K562 (cell line): ENCODE measurements at regions not wholly inside any gene's neighbourhood (a gene's known extent, or its start where the extent isn't known, plus 50 kb on each side); places are given as distances from the start of the nearest gene placed in this dataset.

Experiments used
- ATAC-seq: fragments of 200-7000 bp; cut with Tn5 transposase; 3 replicates; pipeline ENCODE4 v1.9.1; 2020; ENCODE audit warnings: moderate library complexity
- BruUV-seq: library from RNA; stranded (reverse); fragments of 400-500 nt; replicated peaks from 2 replicates; lab custom pipeline; 2021; lab: Mats Ljungman, UMichigan
- CTCF ChIA-PET: fragments of 300-600 bp; formaldehyde crosslinking; extraction: SDS; loops from one replicate; lab custom pipeline; 2021; ENCODE audit warnings: low intra/inter-chr PET ratio; lab: Yijun Ruan, JAX
- POLR2A ChIA-PET: fragments of 300-600, 350-650 bp; sonication (Branson Sonifier 250); formaldehyde crosslinking; extraction: SDS; loops from one replicate; lab custom pipeline; 2021; ENCODE audit warnings: antibody characterized with exemption, inconsistent platforms; lab: Yijun Ruan, JAX
- DNase-seq, 4 experiments: peaks; one replicate each; pipeline versions ENCODE4 v3.0.0 to v3.0.0-alpha.2; 2011 to 2018; ENCODE audit warnings: low spot score in 3 of 4, mixed read lengths in 3 of 4; ENCODE audit errors: extremely low read depth in 1 of 4
- FAIRE-seq: peaks from 2 replicates; lab custom pipeline; 2011; peaks lifted over from hg19 to GRCh38; lab: Jason Lieb, UNC
- H2AFZ ChIP-seq: 2 replicates; pipeline ENCODE4 v1.6.0; 2011; ENCODE audit warnings: low read depth, low read length, control low read depth, inconsistent platforms
- H3K27ac ChIP-seq: fragments of 200-600 bp; 3 replicates; pipeline ENCODE4 v1.8.0; 2011; ENCODE audit warnings: low read depth, mild to moderate bottlenecking, control low read depth, inconsistent platforms, low read length, moderate library complexity, mixed read lengths; ENCODE audit errors: extremely low read depth
- H3K27me3 ChIP-seq, 2 experiments: fragments of 300-600 bp in 1 of 2; 2 replicates in 1 of 2; 3 replicates in 1 of 2; pipeline versions ENCODE4 v1.6.0 to v1.8.0; 2011; ENCODE audit warnings: inconsistent platforms in 2 of 2, low read length in 2 of 2, mild to moderate bottlenecking in 1 of 2, mixed read lengths in 1 of 2, moderate library complexity in 1 of 2; ENCODE audit not compliant: control insufficient read depth in 2 of 2, insufficient read depth in 2 of 2
- H3K36me3 ChIP-seq: fragments of 300-600 bp; 3 replicates; pipeline ENCODE4 v1.8.0; 2011; ENCODE audit warnings: mild to moderate bottlenecking, low read length, inconsistent platforms; ENCODE audit not compliant: control insufficient read depth, insufficient read depth
- H3K4me1 ChIP-seq, 2 experiments: fragments of 200-600 bp in 1 of 2; replicated peaks in 1 of 2; 2 replicates in 1 of 2; 3 replicates in 1 of 2; pipeline versions ENCODE4 v1.5.1 to v1.8.0; 2011; ENCODE audit warnings: inconsistent platforms in 2 of 2, low read length in 2 of 2, mild to moderate bottlenecking in 1 of 2, mixed read lengths in 1 of 2, moderate library complexity in 1 of 2; ENCODE audit not compliant: control insufficient read depth in 2 of 2, insufficient read depth in 2 of 2
- H3K4me2 ChIP-seq: 2 replicates; pipeline ENCODE4 v1.6.1; 2011; ENCODE audit warnings: low read length, control low read depth, inconsistent platforms, mixed read lengths; ENCODE audit not compliant: insufficient read depth
- H3K4me3 ChIP-seq: fragments of 200-600 bp; sonication (generic), shearing (Covaris generic); 2 replicates; pipeline ENCODE4 v1.5.1; 2016; ENCODE audit warnings: control low read depth, inconsistent platforms
- H3K79me2 ChIP-seq: fragments of 200-600 bp; 3 replicates; pipeline ENCODE4 v1.8.0; 2011; ENCODE audit warnings: low read length, inconsistent platforms; ENCODE audit not compliant: control insufficient read depth, insufficient read depth
- H3K9ac ChIP-seq, 2 experiments: 2 replicates each; pipeline versions ENCODE4 v1.6.0 to v1.6.1; 2011; ENCODE audit warnings: low read depth in 2 of 2, low read length in 2 of 2, control low read depth in 1 of 2, inconsistent platforms in 1 of 2, mild to moderate bottlenecking in 1 of 2, mixed read lengths in 1 of 2; ENCODE audit not compliant: insufficient read depth in 1 of 2
- H3K9me1 ChIP-seq: one replicate; pipeline ENCODE4 v1.6.0; 2011; ENCODE audit warnings: inconsistent platforms, mild to moderate bottlenecking, low read length, moderate library complexity; ENCODE audit not compliant: control insufficient read depth, insufficient read depth
- H3K9me3 ChIP-seq: replicated peaks from 2 replicates; pipeline ENCODE4 v1.5.1; 2011; ENCODE audit warnings: low read depth, low read length, inconsistent platforms; ENCODE audit not compliant: control insufficient read depth, insufficient read depth
- H4K20me1 ChIP-seq: replicated peaks from 2 replicates; pipeline ENCODE4 v1.6.1; 2011; ENCODE audit warnings: low read length, inconsistent platforms, mixed read lengths; ENCODE audit not compliant: control insufficient read depth, insufficient read depth
- ASH1L ChIP-seq: fragments of 450-650 bp; IDR thresholded peaks from 2 replicates; pipeline ENCODE4 v1.6.1; 2018; ENCODE audit warnings: borderline replicate concordance, mild to moderate bottlenecking, low read depth; ENCODE audit not compliant: partially characterized antibody
- DDX20 ChIP-seq: fragments of 450-650 bp; IDR thresholded peaks from 2 replicates; pipeline ENCODE4 v1.6.1; 2016; ENCODE audit warnings: missing genetic modification characterization, low read depth, mild to moderate bottlenecking, missing compliant biosample characterization, moderate library complexity
- EP400 ChIP-seq: fragments of 450-650 bp; IDR thresholded peaks from 2 replicates; pipeline ENCODE4 v1.6.1; 2017; ENCODE audit warnings: antibody characterized with exemption, mild to moderate bottlenecking, moderate library complexity
- ESRRA ChIP-seq: fragments of 450-650 bp; IDR thresholded peaks from 2 replicates; pipeline ENCODE4 v1.6.1; 2014; ENCODE audit warnings: low read depth, mild to moderate bottlenecking, moderate library complexity, borderline replicate concordance
- PTRF ChIP-seq: fragments of 450-650 bp; IDR thresholded peaks from 2 replicates; pipeline ENCODE4 v1.6.1; 2016; ENCODE audit warnings: mild to moderate bottlenecking, missing genetic modification characterization, missing compliant biosample characterization
- SRF ChIP-seq, 2 experiments: fragments of 250-450, 450-650 bp in 1 of 2; sonication (Bioruptor Pico) in 1 of 2; sonication (generic) in 1 of 2; formaldehyde crosslinking; IDR thresholded peaks; 2 replicates each; pipeline versions ENCODE4 v1.5.0 to v1.5.1; 2020 to 2022; ENCODE audit warnings: mild to moderate bottlenecking in 1 of 2, missing genetic modification reagents in 1 of 2
- ZBTB17 ChIP-seq: fragments of 450-650 bp; formaldehyde crosslinking; IDR thresholded peaks from 2 replicates; pipeline ENCODE4 v1.4.0; 2020; ENCODE audit warnings: mild to moderate bottlenecking
- WGBS: fragments of 100-300 bp; shearing (Covaris generic); methylation state at CpG from one replicate; pipeline ENCODE4 v1.1.6; 2016; ENCODE audit warnings: low coverage, mixed read lengths; ENCODE audit not compliant: insufficient coverage; ENCODE audit errors: missing lambda C conversion rate; 5-methylcytosine and 5-hydroxymethylcytosine counted together
- in situ Hi-C: fragments of 300-500 bp; cut with MboI; formaldehyde crosslinking; loops from 4 replicates; pipeline ENCODE4 v1.15.0; 2018; ENCODE audit warnings: inconsistent platforms, mixed read lengths
- intact Hi-C: fragments of 100-400 bp; cut with micrococcal nuclease; formaldehyde crosslinking; loops from 2 replicates; pipeline ENCODE4 v1.14.2; 2022
- TF ChIP-seq, protein P1 (sequence below): fragments of 250-450 bp; sonication (Bioruptor Pico); IDR thresholded peaks from 2 replicates; pipeline ENCODE4 v1.5.1; 2021; ENCODE audit warnings: mild to moderate bottlenecking
- TF ChIP-seq, protein P2 (sequence below): fragments of 150-350 bp; conservative IDR thresholded peaks from 2 replicates; pipeline ENCODE4 v1.6.1; 2014; ENCODE audit warnings: low read length
- TF ChIP-seq, protein P3 (sequence below): IDR thresholded peaks from 3 replicates; pipeline ENCODE4 v1.6.1; 2011; ENCODE audit warnings: borderline replicate concordance, mild to moderate bottlenecking; ENCODE audit not compliant: insufficient read length, insufficient read depth
- TF ChIP-seq, protein P4 (sequence below): fragments of 450-650 bp; formaldehyde crosslinking; IDR thresholded peaks from 2 replicates; pipeline ENCODE4 v1.4.0; 2022; ENCODE audit warnings: mild to moderate bottlenecking, moderate library complexity

DNA sequence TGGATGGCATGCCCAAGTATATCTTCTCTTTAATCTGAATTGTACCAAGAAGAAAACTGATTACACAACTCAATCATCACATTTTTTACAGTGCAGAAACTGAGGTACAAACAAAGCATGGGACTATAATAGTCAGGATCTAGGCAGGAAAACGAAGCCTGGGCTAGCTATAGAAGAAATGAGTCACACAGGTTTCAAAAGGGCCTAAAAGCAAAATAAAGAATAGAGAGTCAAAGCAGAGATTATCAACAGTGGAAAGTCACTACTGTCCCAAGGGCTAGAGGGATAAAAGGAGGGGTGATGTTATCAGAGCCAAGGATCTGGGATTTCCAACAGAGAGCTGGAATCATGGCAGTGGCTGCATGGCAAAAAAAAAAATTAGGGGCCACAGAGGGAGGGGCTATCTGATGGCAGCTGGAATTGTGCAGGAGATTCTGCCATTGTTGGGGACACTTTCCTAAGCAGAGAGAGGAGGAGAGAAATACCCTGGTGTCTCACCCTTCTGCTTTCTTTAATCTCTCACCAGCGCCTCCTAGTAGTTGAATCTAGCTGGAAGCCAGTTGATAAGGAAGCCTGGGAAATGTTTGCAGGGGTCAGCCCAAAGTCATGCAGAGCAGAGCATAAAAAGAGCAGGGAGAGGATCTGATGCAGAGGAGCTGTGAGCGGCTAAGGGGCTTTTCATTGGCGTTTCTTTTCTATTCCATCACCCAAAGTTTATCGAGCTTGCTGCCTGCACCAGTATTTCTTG, 343.2 kb downstream of the ACTL7B start:
- WGBS: 0% methylated on average over 5 of the region's 5 CpGs
- POLR2A ChIA-PET: interaction anchor here (1.2 kb wide), 1 partner anchor 11 kb away, joined by 3 read pairs; no protein-coding TSS in a partner anchor

More for the DNA sequence above, 343.2 kb downstream of the ACTL7B start:
- CTCF ChIA-PET: no interaction called here
- H3K9me3 ChIP-seq: no peaks in the 10 kb centered on the region
- H3K27me3 ChIP-seq: no peaks in the 10 kb centered on the region; a peak in 1 of 5 replicates
- H3K4me3 ChIP-seq: no peak overlapping the region
- intact Hi-C loops: no loop called here
- H3K27ac ChIP-seq: no peak overlapping the region
- H3K36me3 ChIP-seq: no peaks in the 10 kb centered on the region
- BruUV-seq: no TSS peak
- in situ Hi-C loops: no loop called here
- H4K20me1 ChIP-seq: no peaks in the 10 kb centered on the region
- ATAC-seq (no peak), FAIRE-seq (no peak), DNase-seq (no peak)
- H3K4me2 ChIP-seq: no peak overlapping the region
- no peak for TF ChIP-seq SRF (CRISPR knock-in tag; IDR thresholded peaks at IDR 0.05)
- TF ChIP-seq, protein P1, sequence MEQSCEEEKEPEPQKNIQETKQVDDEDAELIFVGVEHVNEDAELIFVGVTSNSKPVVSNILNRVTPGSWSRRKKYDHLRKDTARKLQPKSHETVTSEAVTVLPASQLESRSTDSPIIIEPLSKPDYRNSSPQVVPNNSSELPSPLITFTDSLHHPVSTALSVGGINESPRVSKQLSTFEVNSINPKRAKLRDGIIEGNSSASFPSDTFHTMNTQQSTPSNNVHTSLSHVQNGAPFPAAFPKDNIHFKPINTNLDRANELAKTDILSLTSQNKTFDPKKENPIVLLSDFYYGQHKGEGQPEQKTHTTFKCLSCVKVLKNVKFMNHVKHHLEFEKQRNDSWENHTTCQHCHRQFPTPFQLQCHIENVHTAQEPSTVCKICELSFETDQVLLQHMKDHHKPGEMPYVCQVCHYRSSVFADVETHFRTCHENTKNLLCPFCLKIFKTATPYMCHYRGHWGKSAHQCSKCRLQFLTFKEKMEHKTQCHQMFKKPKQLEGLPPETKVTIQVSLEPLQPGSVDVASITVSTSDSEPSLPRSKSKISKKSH (CRISPR knock-in tag): no peak
- TF ChIP-seq, protein P2, sequence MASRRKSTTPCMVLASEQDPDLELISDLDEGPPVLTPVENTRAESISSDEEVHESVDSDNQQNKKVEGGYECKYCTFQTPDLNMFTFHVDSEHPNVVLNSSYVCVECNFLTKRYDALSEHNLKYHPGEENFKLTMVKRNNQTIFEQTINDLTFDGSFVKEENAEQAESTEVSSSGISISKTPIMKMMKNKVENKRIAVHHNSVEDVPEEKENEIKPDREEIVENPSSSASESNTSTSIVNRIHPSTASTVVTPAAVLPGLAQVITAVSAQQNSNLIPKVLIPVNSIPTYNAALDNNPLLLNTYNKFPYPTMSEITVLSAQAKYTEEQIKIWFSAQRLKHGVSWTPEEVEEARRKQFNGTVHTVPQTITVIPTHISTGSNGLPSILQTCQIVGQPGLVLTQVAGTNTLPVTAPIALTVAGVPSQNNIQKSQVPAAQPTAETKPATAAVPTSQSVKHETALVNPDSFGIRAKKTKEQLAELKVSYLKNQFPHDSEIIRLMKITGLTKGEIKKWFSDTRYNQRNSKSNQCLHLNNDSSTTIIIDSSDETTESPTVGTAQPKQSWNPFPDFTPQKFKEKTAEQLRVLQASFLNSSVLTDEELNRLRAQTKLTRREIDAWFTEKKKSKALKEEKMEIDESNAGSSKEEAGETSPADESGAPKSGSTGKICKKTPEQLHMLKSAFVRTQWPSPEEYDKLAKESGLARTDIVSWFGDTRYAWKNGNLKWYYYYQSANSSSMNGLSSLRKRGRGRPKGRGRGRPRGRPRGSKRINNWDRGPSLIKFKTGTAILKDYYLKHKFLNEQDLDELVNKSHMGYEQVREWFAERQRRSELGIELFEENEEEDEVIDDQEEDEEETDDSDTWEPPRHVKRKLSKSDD: no peak
- no peak for TF ChIP-seq PTRF (tag)
- no peak for TF ChIP-seq DDX20 (tag)
- TF ChIP-seq, protein P3, sequence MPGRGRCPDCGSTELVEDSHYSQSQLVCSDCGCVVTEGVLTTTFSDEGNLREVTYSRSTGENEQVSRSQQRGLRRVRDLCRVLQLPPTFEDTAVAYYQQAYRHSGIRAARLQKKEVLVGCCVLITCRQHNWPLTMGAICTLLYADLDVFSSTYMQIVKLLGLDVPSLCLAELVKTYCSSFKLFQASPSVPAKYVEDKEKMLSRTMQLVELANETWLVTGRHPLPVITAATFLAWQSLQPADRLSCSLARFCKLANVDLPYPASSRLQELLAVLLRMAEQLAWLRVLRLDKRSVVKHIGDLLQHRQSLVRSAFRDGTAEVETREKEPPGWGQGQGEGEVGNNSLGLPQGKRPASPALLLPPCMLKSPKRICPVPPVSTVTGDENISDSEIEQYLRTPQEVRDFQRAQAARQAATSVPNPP: no peak
- TF ChIP-seq ZBTB17 (CRISPR knock-in tag): no peak
- TF ChIP-seq EP400: no peak
- TF ChIP-seq ESRRA: no peak
- TF ChIP-seq ASH1L: no peak
- TF ChIP-seq, protein P4, sequence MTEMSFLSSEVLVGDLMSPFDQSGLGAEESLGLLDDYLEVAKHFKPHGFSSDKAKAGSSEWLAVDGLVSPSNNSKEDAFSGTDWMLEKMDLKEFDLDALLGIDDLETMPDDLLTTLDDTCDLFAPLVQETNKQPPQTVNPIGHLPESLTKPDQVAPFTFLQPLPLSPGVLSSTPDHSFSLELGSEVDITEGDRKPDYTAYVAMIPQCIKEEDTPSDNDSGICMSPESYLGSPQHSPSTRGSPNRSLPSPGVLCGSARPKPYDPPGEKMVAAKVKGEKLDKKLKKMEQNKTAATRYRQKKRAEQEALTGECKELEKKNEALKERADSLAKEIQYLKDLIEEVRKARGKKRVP: no peak
- H3K9ac ChIP-seq: no peak overlapping the region
- no peaks in the 10 kb centered on the region for H3K4me1 ChIP-seq
- H3K9me1 ChIP-seq: no peaks in the 10 kb centered on the region
- no peaks in the 10 kb centered on the region for H3K79me2 ChIP-seq
- H2AFZ ChIP-seq: no peak overlapping the region
